ENCODE measurements at regions not wholly inside any gene's neighbourhood (a gene's known extent, or its start where the extent isn't known, plus 50 kb on each side); places are given as distances from the start of the nearest gene placed in this dataset.
"Not testable (repeated sequence)": the region's sequence is repeated elsewhere in the genome, so short reads cannot be mapped to it uniquely, and the experiment has no call there.

DNA sequence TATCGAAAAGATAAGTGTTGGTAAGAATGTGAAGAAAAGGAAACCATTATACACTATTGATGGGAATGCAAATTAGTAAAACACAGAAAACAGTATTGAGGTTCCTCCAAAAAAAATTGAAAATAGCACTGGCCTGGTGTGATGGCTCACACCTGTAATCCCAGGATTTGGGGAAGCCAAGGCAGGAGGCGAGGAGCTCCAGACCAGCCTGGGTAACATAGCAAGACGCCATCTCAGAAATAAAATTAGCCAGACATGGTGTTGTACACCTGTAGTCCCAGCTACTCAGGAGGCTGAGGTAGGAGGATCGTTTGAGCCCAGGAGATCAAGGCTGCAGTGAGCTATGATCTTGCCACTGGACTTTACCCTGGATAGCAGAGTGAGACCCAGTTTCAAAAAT lies 5303.4 kb upstream of the TPTE start:
- not testable (repeated sequence) for TF ChIP-seq CTCF (conservative IDR thresholded peaks at IDR 0.05); ZFX (IDR thresholded peaks at IDR 0.05)
